HCT116 (cell line): ENCODE measurements at regions not wholly inside any gene's neighbourhood (a gene's known extent, or its start where the extent isn't known, plus 50 kb on each side); places are given as distances from the start of the nearest gene placed in this dataset.

Experiments
- ATF3 ChIP-seq: IDR thresholded peaks from 2 replicates; pipeline ENCODE4 v1.6.1; 2012
- CEBPB ChIP-seq: IDR thresholded peaks from 2 replicates; pipeline ENCODE4 v1.6.1; 2012; ENCODE audit warnings: low read depth
- CTCF ChIP-seq, 3 experiments: fragments of 200-600 bp in 1 of 3; sonication (generic) in 1 of 3; IDR thresholded peaks in 2 of 3; conservative IDR thresholded peaks in 1 of 3; 2 replicates each; pipeline ENCODE4 v1.5.1; 2012 to 2017; ENCODE audit warnings: low read depth in 2 of 3, low read length in 2 of 3, antibody characterized with exemption in 1 of 3, borderline replicate concordance in 1 of 3, control low read depth in 1 of 3, mild to moderate bottlenecking in 1 of 3, mixed read lengths in 1 of 3, mixed run types in 1 of 3, moderate library complexity in 1 of 3; ENCODE audit not compliant: insufficient read depth in 1 of 3
- EGR1 ChIP-seq: IDR thresholded peaks from 2 replicates; pipeline ENCODE4 v1.6.1; 2012; ENCODE audit warnings: low read depth
- EZH2 ChIP-seq: fragments of 200-600 bp; sonication (generic); IDR thresholded peaks from 2 replicates; pipeline ENCODE4 v1.6.1; 2017; ENCODE audit warnings: antibody characterized with exemption, mixed run types
- EZH2phosphoT487 ChIP-seq: fragments of 200-600 bp; IDR thresholded peaks from 2 replicates; pipeline ENCODE4 v1.6.1; 2018; ENCODE audit warnings: antibody characterized with exemption, borderline replicate concordance
- POLR2A ChIP-seq: IDR thresholded peaks from 2 replicates; pipeline ENCODE4 v1.7.0; 2011; ENCODE audit warnings: borderline replicate concordance; ENCODE audit not compliant: insufficient read depth, insufficient read length; ENCODE audit errors: extremely low read depth
- POLR2AphosphoS5 ChIP-seq: IDR thresholded peaks from 2 replicates; pipeline ENCODE4 v1.6.1; 2011; ENCODE audit warnings: mild to moderate bottlenecking, low read depth, low read length, moderate library complexity
- RAD21 ChIP-seq: IDR thresholded peaks from 2 replicates; pipeline ENCODE4 v1.6.1; 2012; ENCODE audit warnings: low read depth, mild to moderate bottlenecking
- SP1 ChIP-seq: IDR thresholded peaks from 2 replicates; pipeline ENCODE4 v1.6.1; 2012; ENCODE audit warnings: low read depth
- ZNF274 ChIP-seq: fragments of 200-500 bp; sonication (Bioruptor generic); IDR thresholded peaks from 2 replicates; pipeline ENCODE4 v1.6.1; 2014; ENCODE audit warnings: mild to moderate bottlenecking, low read depth, low read length, inconsistent platforms
- TF ChIP-seq, protein P1 (sequence below): IDR thresholded peaks from 2 replicates; pipeline ENCODE4 v1.6.1; 2012; ENCODE audit warnings: low read depth
- TF ChIP-seq, protein P2 (sequence below): IDR thresholded peaks from 2 replicates; pipeline ENCODE4 v1.6.1; 2012

DNA sequence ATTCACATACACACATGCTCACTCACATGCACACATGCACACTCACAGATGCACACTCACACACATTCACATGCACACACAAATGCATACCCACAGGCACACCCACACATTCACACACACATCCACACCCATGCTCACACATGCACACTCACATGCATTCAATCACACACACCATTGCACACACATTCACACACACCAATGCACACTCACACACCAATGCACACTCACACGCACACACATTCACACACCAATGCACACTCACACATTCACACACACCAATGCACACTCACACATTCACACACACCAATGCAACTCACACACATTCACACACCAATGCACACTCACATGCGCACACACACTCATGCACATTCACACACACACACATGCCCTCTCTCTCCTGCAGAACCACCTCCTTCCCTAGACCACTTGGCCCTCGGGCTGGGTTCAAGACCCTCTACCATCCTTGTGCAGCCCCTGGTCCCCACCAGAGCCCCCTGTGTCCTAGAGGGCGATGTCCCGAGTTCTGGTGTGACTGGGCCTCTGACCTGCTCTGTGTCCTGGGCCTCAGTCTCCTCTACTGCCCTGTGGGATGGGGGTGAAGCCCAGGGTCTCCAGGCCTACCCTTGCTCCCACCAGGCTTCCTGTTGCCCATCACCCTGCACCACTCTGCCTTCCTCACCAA lies 139.0 kb downstream of the OLFM1 start:
- TF ChIP-seq ATF3 (no peak), SP1 (no peak), POLR2A (no peak), CTCF (IDR thresholded peaks at IDR 0.05 in 2 of 3, conservative IDR thresholded peaks at IDR 0.05 in 1 of 3; ENCODE audit: borderline replicate concordance in 1 of 3, insufficient read depth in 1 of 3, low read depth in 2 of 3, low read length in 2 of 3) (no peak), POLR2AphosphoS5 (no peak), RAD21 (no peak), CEBPB (no peak), ZNF274 (no peak), EZH2phosphoT487 (no peak), EZH2 (no peak), EGR1 (no peak)
- TF ChIP-seq, protein P1, sequence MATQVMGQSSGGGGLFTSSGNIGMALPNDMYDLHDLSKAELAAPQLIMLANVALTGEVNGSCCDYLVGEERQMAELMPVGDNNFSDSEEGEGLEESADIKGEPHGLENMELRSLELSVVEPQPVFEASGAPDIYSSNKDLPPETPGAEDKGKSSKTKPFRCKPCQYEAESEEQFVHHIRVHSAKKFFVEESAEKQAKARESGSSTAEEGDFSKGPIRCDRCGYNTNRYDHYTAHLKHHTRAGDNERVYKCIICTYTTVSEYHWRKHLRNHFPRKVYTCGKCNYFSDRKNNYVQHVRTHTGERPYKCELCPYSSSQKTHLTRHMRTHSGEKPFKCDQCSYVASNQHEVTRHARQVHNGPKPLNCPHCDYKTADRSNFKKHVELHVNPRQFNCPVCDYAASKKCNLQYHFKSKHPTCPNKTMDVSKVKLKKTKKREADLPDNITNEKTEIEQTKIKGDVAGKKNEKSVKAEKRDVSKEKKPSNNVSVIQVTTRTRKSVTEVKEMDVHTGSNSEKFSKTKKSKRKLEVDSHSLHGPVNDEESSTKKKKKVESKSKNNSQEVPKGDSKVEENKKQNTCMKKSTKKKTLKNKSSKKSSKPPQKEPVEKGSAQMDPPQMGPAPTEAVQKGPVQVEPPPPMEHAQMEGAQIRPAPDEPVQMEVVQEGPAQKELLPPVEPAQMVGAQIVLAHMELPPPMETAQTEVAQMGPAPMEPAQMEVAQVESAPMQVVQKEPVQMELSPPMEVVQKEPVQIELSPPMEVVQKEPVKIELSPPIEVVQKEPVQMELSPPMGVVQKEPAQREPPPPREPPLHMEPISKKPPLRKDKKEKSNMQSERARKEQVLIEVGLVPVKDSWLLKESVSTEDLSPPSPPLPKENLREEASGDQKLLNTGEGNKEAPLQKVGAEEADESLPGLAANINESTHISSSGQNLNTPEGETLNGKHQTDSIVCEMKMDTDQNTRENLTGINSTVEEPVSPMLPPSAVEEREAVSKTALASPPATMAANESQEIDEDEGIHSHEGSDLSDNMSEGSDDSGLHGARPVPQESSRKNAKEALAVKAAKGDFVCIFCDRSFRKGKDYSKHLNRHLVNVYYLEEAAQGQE: no peak
- TF ChIP-seq, protein P2, sequence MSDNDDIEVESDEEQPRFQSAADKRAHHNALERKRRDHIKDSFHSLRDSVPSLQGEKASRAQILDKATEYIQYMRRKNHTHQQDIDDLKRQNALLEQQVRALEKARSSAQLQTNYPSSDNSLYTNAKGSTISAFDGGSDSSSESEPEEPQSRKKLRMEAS: no peak
